Activated B cell treated with CpG ODN at 0.5 μM for 24 hours (primary cell): ENCODE measurements at regions not wholly inside any gene's neighbourhood (a gene's known extent, or its start where the extent isn't known, plus 50 kb on each side); places are given as distances from the start of the nearest gene placed in this dataset.

Source experiments
- ATAC-seq: fragments of 200-7000 bp; cut with Tn5 transposase; one replicate; pipeline ENCODE4 v1.10.0; 2021; ENCODE audit warnings: low read depth, mild to moderate bottlenecking, moderate library complexity
- CTCF ChIA-PET: fragments of 350-600 bp; sonication (Branson Sonifier 250); formaldehyde crosslinking; loops from one replicate; lab custom pipeline; 2021; ENCODE audit warnings: antibody characterized with exemption; lab: Charles Lee
- POLR2A ChIA-PET: fragments of 350-600 bp; sonication (Branson Sonifier 250); formaldehyde crosslinking; loops from one replicate; lab custom pipeline; 2021; ENCODE audit warnings: antibody characterized with exemption; lab: Charles Lee
- DNase-seq: peaks from one replicate; pipeline ENCODE4 v3.0.0; 2022
- H3K27ac Mint-ChIP-seq: one replicate; pipeline ENCODE4 v1.8.0; 2020; ENCODE audit warnings: mixed read lengths
- H3K27me3 Mint-ChIP-seq: one replicate; pipeline ENCODE4 v1.8.0; 2021; ENCODE audit warnings: mixed read lengths
- H3K36me3 Mint-ChIP-seq: one replicate; pipeline ENCODE4 v1.8.0; 2021; ENCODE audit warnings: low read depth, mixed read lengths
- H3K4me1 Mint-ChIP-seq: one replicate; pipeline ENCODE4 v1.8.0; 2021; ENCODE audit warnings: mixed read lengths
- H3K4me3 Mint-ChIP-seq: one replicate; pipeline ENCODE4 v1.8.0; 2020; ENCODE audit warnings: mild to moderate bottlenecking, mixed read lengths
- H3K9me3 Mint-ChIP-seq: one replicate; pipeline ENCODE4 v1.8.0; 2020; ENCODE audit warnings: mixed read lengths
- intact Hi-C: fragments of 100-400 bp; cut with micrococcal nuclease; formaldehyde crosslinking; loops from one replicate; pipeline ENCODE4 v1.15.1; 2024
- TF ChIP-seq, protein P1 (sequence below): fragments of 200-600 bp; IDR thresholded peaks from one replicate; pipeline ENCODE4 v1.8.0; 2022; ENCODE audit warnings: antibody characterized with exemption, mild to moderate bottlenecking

GRCh38 chr15:29569533-29570092 lies 252.7 kb downstream of the TJP1 start:
- ChIA-PET POLR2A (no interaction called here), CTCF (no interaction called here)
- H3K36me3 Mint-ChIP-seq = no peaks in the 10 kb centered on the region
- TF ChIP-seq, protein P1, sequence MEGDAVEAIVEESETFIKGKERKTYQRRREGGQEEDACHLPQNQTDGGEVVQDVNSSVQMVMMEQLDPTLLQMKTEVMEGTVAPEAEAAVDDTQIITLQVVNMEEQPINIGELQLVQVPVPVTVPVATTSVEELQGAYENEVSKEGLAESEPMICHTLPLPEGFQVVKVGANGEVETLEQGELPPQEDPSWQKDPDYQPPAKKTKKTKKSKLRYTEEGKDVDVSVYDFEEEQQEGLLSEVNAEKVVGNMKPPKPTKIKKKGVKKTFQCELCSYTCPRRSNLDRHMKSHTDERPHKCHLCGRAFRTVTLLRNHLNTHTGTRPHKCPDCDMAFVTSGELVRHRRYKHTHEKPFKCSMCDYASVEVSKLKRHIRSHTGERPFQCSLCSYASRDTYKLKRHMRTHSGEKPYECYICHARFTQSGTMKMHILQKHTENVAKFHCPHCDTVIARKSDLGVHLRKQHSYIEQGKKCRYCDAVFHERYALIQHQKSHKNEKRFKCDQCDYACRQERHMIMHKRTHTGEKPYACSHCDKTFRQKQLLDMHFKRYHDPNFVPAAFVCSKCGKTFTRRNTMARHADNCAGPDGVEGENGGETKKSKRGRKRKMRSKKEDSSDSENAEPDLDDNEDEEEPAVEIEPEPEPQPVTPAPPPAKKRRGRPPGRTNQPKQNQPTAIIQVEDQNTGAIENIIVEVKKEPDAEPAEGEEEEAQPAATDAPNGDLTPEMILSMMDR = no peak
- ATAC-seq (no peak), DNase-seq (no peak)
- peaks cover 4% of the 10 kb centered on the region for H3K9me3 Mint-ChIP-seq
- H3K4me1 Mint-ChIP-seq = peaks cover 11% of the 10 kb centered on the region
- peaks cover 52% of the 10 kb centered on the region for H3K27me3 Mint-ChIP-seq
- intact Hi-C loops = no loop called here
- H3K27ac Mint-ChIP-seq = no peak overlapping the region
- peak overlapping the region; percentile 8 for H3K4me3 Mint-ChIP-seq

- peaks cover 45% of the 10 kb centered on the region for H3K27me3 Mint-ChIP-seq
- H3K4me1 Mint-ChIP-seq = peaks cover 11% of the 10 kb centered on the region
- H3K4me3 Mint-ChIP-seq = no peak overlapping the region
- ChIA-PET POLR2A (no interaction called here), CTCF (no interaction called here)
- intact Hi-C loops = no loop called here
- peaks cover 4% of the 10 kb centered on the region for H3K9me3 Mint-ChIP-seq
- ATAC-seq (no peak), DNase-seq (no peak)
- TF ChIP-seq, protein P1 = no peak
- H3K27ac Mint-ChIP-seq = no peak overlapping the region
- no peaks in the 10 kb centered on the region for H3K36me3 Mint-ChIP-seq
Measured at GRCh38 chr15:29568840-29569532, 253.3 kb downstream of the TJP1 start.

GRCh38 chr15:29567336-29567735 lies 254.9 kb downstream of the TJP1 start:
- H3K36me3 Mint-ChIP-seq = no peaks in the 10 kb centered on the region
- ATAC-seq (no peak), DNase-seq (no peak)
- ChIA-PET CTCF (no interaction called here), POLR2A (no interaction called here)
- H3K4me3 Mint-ChIP-seq = no peak overlapping the region
- peaks cover 4% of the 10 kb centered on the region for H3K9me3 Mint-ChIP-seq
- TF ChIP-seq, protein P1 = no peak
- H3K27me3 Mint-ChIP-seq = peaks cover 35% of the 10 kb centered on the region
- intact Hi-C loops = no loop called here
- H3K4me1 Mint-ChIP-seq = peaks cover 11% of the 10 kb centered on the region
- no peak overlapping the region for H3K27ac Mint-ChIP-seq

- H3K9me3 Mint-ChIP-seq = peaks cover 4% of the 10 kb centered on the region
- H3K4me3 Mint-ChIP-seq = no peak overlapping the region
- TF ChIP-seq, protein P1 = no peak
- no peaks in the 10 kb centered on the region for H3K36me3 Mint-ChIP-seq
- no peak overlapping the region for H3K27ac Mint-ChIP-seq
- ChIA-PET CTCF (no interaction called here), POLR2A (no interaction called here)
- ATAC-seq (no peak), DNase-seq (no peak)
- H3K4me1 Mint-ChIP-seq = peaks cover 11% of the 10 kb centered on the region
- intact Hi-C loops = no loop called here
- peaks cover 31% of the 10 kb centered on the region for H3K27me3 Mint-ChIP-seq
Measured at GRCh38 chr15:29566914-29567313, 255.4 kb downstream of the TJP1 start.

DNA sequence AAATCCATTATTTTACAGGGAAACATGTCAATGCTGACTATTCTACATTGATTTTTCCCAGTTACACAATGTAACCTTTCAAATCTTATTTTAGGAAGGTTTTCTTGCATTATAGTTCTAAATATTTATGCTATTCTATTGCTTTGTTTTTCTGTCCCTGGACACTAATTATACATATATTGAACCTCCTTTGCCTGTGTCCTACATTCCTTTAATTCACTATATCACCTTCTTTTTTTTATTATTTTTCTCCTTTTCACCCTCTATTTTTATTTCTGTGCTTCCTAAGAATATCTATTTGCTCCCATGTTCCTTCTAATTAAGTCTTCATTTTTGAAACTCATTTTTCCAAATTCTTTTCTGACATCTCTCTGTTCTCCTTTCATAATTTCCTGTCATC lies 259.2 kb downstream of the TJP1 start:
- Mint-ChIP-seq H3K27ac (no peak overlapping the region), H3K9me3 (peaks cover 4% of the 10 kb centered on the region), H3K36me3 (no peaks in the 10 kb centered on the region), H3K4me1 (no peaks in the 10 kb centered on the region), H3K27me3 (peaks cover 22% of the 10 kb centered on the region), H3K4me3 (no peak overlapping the region)
- DNase-seq (no peak), ATAC-seq (no peak)
- intact Hi-C loops = no loop called here
- POLR2A ChIA-PET = no interaction called here
- TF ChIP-seq, protein P1 = no peak
- CTCF ChIA-PET = no interaction called here
